ENCODE measurements at regions not wholly inside any gene's neighbourhood (a gene's known extent, or its start where the extent isn't known, plus 50 kb on each side); places are given as distances from the start of the nearest gene placed in this dataset.
"Not testable (repeated sequence)": the region's sequence is repeated elsewhere in the genome, so short reads cannot be mapped to it uniquely, and the experiment has no call there.

DNA sequence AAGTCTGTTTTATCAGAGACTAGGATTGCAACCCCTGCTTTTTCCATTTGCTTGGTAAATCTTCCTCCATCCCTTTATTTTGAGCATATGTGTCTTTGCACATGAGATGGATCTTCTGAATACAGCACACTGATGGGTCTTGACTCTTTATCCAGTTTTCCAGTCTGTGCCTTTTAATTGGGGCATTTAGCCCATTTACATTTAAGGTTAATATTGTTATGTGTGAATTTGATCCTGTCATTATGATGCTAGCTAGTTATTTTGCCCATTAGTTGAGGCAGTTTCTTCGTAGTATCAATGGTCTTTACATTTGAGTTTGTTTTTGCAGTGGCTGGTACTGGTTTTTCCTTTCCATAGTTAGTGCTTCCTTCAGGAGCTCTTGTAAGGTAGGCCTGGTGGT lies 120.6 kb upstream of the TNP1 start:
- DNase-seq; intact Hi-C loops (cut with micrococcal nuclease); ATAC-seq: not testable (repeated sequence)

DNA sequence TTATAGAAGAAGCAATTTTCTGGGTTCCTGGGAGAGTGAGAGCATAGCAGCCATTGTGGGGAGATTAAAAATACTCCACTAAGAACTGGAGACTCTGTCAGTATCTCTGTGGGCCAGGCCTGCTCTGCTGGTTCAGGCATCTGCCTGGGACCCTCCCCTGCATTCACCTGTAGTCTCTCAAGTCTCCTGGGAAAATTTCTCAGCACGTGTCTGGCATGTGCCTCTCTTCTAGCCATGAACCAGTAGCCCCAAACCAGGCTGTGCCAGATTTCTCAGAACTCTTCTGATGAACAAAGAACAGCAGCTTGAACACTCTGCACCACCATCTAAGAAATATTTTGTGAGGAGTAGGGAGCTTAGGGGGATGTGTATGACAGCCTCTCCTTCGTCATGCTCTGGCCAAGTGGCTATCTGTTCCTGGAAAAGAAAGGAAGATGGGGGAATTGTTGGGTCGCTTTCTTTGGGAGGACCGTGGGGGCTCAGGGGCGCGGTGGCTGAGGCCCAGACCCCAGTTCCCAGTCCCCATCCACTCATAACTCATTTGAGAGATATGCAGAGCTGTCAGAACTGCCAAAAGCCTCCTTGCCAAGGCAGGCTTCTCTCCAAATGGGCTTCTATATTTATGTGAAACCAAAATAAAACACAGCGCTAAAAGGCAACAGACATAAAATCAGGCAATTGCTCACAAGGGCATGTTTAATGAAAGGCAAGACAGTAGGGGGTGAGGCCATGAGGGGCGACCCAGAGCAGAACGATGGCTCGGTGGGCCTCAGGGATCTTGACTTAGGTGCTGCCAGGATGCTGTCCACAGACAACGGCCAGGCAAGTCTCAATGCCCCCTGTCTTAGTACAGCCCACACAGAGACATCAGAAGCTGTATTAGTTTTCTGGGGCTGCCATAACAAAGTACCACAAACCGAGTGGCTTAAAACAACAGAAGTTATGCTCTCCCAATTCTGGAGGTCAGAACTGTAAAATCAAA lies 114.7 kb upstream of the TNP1 start:
- intact Hi-C loops (cut with micrococcal nuclease) = no loop called here
- ATAC-seq (peak; percentile 89), DNase-seq (peak; percentile 77)

DNA sequence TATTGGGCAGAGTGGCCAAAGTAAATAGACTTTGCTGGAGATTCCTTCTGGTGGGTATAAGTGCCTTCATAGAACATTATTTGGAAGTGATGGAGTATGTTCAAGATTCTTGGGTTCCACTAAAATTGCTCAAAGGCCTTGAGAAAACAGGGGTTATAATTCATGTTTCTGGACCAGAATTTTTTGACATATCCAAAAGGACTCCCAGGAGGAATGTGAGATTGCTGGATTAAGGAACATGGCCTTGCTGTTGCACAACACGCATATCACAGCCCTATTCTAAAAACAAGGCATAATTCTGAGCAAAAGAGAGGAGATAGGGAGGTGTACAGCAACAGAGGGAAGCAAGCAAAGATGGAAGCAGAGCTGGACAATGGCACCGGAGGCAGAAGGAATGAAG lies 111.7 kb upstream of the TNP1 start:
- ATAC-seq (peak; percentile 72), DNase-seq (no peak)
- intact Hi-C loops (cut with micrococcal nuclease) = no loop called here

DNA sequence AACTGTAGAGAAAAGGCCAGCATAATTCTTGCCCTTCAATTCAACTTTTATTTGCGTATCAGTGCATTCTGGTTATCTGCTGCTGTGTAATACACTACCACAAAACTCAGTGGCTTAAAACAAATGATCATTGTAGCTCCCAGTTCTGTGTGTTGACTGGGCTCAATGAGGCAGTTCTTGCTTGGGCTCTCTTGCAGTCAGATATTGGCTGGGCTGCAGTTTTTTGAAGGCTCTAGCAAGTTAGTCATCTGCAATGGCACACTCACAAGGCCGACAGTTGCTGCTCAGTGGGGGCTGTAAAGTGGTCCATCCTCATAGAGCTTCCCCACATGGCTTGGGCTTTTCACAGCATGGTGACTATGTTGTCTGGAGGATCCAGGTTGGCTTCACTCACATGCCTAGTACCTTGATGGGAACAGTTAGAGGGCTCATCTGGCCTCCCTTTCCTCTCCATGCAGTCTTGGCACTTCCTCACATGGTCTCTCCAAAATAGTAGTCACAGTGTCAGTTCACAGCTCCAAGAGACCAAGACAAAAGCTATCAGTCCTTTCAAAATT lies 110.6 kb upstream of the TNP1 start:
- ATAC-seq = no peak
- intact Hi-C loops (cut with micrococcal nuclease) = no loop called here
- no peak for DNase-seq

DNA sequence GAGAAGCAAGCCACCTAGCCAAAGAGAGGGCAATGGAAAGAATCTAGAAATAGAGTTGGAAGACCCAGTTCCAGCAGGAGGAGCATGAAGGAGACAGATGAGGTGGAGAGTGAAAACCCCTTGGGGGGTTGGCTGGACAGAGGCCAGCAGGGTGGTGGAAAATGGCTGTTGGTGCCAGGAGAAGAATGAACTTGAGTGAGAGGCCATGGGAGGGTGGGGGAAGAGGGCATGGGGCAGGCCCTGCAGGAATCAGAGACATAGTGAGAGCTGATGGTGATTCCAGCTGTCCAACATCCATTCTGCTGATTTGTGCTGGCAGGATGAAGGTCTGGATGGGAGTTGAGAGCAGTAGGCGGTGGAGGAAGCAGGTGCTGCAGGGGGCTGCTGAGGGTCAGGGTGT lies 108.0 kb upstream of the TNP1 start:
- DNase-seq (peak; percentile 48), ATAC-seq (peak; percentile 32)
- intact Hi-C loops (cut with micrococcal nuclease) = no loop called here

DNA sequence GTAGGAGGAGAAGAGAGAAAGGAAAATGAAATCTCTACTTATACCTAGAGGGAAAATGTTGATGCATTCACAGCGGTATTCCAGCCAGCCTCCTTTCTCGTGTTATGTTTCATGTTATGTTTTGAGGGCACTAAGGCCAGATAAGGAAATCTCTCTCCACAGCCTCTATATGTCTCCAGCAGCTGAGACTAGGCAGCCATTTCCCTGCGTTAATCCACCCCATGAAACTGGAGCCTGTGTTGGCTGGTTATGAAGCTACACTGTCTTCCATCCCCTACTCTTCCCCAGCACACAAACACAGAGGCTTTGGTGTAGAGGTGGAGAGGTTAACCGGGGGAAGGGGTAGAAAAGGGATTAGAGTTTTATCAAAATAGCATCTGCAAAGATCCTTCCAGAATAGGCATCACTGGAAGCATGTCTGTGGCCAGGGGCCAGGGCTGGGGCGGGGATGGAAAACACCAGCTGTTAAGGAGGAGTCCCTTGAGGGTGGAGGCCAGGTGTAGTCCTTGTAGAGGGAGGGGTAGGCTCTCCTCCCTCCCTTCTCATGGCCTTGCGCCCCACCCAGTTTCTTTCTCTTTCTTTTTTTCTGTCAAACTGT lies 100.9 kb upstream of the TNP1 start:
- intact Hi-C loops (cut with micrococcal nuclease) = no loop called here
- ATAC-seq (no peak), DNase-seq (no peak)

DNA sequence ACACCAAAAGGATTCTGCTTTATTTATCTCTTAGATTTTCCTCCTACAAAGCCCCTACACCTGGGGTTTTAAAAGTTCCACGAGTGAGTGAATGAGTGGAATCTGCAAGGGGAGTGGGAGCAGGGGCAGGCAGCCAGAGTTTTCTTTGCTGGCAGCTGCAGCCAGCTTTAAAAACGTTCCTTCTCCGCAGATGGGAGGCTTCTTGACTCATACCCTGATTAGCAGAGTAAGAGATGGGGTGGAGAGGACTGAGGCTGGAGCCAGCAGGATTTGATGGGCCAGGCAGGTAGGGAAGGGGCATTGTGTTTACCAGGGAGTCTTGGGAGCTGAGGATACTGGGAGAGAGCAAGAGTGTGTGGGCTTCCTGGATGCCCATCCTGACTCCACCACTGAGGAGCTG lies 99.6 kb upstream of the TNP1 start:
- intact Hi-C loops (cut with micrococcal nuclease) = no loop called here
- DNase-seq (no peak), ATAC-seq (no peak)

DNA sequence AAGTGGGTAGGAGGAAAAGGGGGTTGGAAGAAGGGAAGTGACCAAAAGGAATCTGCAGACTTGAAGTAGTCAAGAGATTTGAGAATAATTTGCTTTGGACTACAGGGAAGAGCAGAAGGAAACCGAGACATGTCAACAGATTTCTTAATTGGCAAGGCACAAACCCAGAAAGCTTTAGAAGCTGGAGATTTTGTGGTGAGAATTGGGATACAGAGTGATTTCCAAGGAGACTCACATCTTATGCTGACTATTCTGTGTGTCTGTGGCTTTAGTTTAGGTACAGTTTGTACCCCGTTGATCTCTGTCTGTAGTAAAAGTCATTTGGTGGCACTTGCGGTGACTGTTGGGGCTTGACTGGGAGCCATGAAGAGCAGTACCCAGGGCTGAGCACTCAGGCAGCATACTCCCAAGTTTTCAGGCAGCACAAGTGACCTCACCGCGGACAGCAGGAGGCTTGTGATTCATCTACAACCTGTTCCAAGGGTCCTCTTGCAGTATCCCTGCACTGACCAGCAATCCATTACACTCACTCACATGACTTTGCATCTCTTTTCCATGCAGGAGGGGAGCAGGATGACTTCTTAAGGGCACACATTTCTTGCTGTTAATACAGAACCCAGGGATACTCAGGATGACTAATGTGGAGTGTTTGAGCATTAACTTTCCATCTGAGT lies 97.1 kb upstream of the TNP1 start:
- DNase-seq (no peak), ATAC-seq (peak; percentile 74)
- intact Hi-C loops (cut with micrococcal nuclease) = no loop called here

DNA sequence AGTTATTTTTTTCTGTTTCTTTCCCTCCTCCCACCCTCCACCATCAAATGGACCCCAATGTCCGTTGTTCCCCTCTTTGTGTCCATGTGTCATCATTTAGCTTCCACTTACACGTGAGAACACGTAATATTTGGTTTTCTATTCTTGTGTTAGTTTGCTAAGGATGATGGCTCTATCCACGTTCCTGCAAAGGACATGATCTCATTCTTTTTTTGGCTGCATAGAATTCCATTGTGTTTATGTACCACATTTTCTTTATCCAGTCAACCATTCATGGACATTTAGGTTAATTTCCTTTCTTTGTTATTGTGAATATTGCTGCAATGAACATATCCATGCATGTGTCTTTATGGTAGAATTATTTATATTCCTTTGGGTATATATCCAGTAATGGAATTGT lies 91.3 kb upstream of the TNP1 start:
- intact Hi-C loops (cut with micrococcal nuclease) = no loop called here
- DNase-seq (no peak), ATAC-seq (no peak)

DNA sequence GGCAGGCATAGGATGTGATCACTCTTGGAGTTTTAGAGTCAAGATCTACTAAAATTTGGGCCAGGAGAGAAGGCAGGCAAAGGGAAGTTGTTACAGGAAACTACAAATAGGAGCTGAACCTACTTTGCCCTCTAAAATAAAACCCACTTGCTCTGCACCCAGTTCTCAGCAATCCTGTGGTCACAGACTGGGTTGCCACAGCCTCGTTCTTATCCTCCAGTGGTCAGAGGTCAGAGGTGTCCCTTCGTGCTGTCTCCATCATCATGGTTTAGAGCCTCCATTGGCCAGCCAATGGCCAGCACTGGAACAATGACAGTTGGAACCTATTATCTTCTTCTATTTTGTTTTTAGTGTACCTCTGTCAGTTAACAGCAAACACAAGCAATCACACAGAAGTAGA lies 90.7 kb upstream of the TNP1 start:
- no peak for ATAC-seq
- intact Hi-C loops (cut with micrococcal nuclease) = no loop called here
- no peak for DNase-seq

DNA sequence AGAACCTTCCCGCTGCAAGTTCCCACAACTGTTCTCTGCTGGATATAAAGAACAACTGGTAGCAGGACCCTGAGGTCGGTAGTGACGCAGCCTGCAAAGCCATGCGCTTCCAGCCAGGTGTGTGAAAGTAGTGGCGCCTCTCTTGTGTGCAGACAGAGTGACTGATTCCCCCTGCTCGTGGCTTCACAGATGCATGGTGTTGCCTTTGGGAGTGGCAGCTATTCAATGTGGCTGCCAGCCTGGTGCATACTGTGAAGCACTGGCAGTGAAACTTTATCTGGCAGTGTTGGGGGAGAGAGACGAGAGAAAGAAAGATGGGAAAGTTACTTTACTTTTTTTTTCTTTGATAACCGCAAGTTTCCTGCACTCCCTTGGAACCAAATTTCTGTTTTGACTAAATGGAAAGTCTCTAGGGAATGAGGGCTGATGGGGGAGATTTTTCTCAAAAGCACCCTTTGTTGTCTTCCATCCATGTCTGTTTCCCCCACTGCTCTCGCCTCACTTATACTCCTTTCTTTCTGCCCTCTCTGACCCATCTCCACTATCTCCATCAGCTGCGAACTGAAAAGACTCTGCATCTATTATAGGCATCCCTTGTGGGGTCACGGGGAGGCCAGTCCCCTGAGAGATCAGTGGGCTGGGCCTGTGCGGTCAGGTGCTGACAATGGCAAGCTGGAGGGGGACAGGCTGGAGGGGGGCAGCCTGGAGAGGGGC lies 90.0 kb upstream of the TNP1 start:
- DNase-seq (no peak), ATAC-seq (no peak)
- intact Hi-C loops (cut with micrococcal nuclease) = no loop called here

DNA sequence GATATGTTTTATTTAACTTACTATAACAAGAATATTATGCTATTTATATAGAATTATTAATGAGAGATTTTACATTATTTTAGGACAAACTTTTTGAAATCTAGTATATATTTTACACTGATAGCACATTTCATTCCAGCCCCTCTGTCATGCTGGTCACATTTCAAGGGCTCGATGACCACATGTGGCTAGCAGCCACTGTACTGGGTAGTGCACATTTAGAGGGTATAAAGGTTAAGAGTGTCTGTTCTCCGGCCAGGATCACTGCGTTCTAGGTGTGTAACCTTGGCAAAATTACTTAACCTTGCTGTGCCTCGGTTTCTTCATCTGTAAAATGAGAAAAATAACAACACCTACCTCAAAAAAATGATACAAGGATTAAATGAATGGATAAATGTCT lies 87.2 kb upstream of the TNP1 start:
- intact Hi-C loops (cut with micrococcal nuclease) = no loop called here
- DNase-seq = no peak
- no peak for ATAC-seq

DNA sequence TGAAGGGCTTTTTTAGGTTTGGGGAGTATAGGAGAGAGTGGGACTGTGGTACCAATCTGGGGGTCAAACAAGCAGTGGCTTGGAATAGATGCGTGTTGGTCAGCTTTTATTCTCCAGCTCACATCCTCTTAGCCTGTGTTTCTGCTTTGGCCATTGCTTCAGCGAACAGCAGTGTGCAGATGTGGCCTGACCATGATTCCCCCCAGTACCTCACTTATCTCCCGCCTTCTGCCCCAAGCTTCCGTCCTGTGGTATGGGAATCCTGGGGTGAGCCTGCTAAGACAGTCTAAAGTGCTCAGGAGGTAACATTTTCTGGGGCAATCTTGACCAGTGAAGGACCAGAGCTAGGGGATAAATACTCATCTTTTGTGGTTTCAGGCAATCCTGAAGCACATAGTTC lies 84.9 kb upstream of the TNP1 start:
- DNase-seq (no peak), ATAC-seq (peak; percentile 64)
- intact Hi-C loops (cut with micrococcal nuclease) = no loop called here

DNA sequence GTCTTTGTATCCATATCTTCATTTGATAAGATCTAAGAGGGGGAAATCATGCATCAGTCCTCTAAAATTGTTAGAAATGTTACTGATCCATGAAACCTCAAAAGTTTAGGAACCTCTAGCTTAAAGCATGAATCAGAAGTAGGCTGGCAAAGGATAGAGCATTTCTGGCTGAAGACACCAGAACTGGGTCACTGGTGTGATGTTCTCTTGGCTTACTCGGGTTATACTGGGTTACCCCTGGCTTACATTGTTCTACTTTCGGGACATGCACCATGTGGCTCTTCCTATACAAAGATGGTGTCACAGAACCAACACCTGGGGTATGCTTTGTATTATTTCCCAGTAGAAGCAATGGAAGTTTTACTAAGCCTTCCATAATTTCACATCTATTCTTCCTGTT lies 83.2 kb upstream of the TNP1 start:
- DNase-seq = no peak
- intact Hi-C loops (cut with micrococcal nuclease) = no loop called here
- no peak for ATAC-seq

DNA sequence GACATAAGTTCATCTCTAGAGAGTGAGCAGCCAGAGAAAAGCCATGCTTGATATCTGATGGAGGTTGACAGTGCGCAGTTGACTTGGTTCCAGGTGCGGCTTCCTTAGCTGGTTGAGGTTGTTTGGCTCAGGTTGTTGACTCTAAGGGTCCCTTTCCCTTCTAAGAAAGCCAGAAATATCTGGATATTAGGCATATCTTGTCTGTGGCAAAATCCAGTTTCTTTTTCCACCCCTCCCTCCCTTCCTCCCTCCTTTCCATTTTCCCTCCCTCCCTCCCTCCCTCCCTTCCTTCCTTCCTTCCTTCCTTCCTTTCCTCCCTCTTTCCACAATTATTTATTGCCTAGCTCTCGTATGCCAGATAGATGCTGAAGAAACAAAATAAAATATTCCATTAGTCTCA lies 82.6 kb upstream of the TNP1 start:
- intact Hi-C loops (cut with micrococcal nuclease) = no loop called here
- DNase-seq = no peak
- ATAC-seq = no peak

DNA sequence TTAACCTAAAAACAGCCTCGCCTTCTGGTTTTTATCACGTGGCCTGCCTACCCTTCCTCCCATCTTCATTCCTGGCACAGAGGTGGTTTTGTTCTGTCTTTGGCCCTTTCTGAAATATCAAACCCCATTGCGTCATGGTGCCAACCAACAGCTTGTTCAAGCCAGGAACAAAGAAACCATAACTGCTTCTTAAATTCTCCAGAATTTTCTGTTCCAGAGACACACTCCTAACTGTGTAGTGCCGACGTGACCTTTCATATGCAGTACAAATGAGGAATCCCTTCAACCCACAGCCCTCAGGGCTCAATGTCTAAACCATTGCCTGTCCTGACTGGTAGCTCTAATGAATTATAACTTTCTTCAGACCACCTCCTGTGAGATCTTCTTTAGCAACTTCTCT lies 82.2 kb upstream of the TNP1 start:
- ATAC-seq = no peak
- DNase-seq = no peak
- intact Hi-C loops (cut with micrococcal nuclease) = no loop called here

DNA sequence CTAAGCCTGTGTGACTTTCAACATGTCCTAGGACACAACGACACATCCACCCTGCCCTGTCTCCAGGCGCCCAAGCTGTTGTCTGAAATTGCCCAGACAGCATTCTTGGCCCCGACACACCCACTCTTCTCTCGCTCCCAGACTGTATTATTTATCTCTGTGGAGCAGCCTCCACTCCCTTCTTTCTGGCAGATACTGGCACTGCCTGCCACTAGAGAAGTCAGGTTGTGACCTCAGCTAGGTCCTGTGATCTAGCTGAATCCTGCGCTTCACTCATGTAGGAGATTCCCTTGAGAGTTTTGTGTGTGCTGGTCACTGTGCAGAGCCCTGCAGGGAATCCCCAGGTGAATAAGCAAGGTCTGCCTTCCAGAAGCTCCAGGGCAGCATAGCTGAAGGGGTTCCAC lies 77.1 kb upstream of the TNP1 start:
- peak; percentile 57 for DNase-seq
- intact Hi-C loops (cut with micrococcal nuclease) = no loop called here

DNA sequence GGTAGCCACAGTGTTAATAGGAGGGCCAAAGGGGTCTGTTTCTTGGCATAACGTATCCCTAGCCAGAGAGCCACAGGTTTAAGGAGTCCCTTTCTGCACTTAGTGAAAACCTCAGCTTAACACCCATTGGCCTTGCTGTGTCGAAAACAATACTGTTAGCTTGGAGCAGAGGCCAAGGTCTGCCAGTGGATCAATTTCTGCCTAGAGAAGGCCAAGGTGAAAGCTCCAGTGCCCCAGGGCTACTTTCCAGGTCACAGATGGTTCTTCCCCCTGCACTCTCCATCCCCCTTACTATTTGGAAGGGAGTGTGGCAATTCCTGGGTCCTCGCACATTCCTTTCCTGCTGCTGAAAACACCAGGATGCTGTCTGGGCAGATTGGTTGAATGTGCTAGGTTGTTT lies 74.8 kb upstream of the TNP1 start:
- intact Hi-C loops (cut with micrococcal nuclease) = no loop called here
- DNase-seq (no peak), ATAC-seq (no peak)

More for the DNA sequence above, 77.1 kb upstream of the TNP1 start:
- peak; percentile 93 for ATAC-seq

DNA sequence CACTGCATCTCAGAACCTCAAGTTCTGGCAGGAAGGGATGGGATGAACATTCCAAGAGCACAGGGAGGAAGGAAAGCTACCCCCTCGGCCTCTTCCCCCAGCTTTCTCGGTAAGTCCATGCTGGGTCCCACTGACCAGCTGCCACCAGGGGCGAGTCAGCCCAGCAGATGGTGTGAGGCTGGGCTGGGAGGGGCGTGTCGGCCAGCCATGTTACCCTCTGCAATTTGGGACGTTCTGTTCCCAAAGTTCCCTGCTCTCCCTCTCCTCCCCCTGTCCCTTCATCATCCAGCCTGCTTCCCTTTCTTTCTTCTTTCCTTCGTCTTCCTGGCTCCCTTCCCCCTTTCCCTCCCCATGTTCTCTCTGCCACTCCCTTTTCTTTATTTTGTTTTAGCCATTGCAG lies 74.3 kb upstream of the TNP1 start:
- DNase-seq = peak; percentile 55
- peak; percentile 55 for ATAC-seq
- intact Hi-C loops (cut with micrococcal nuclease) = no loop called here

Data from left ventricle myocardium superior (tissue), 1 donor.